C4-2B (cell line): ENCODE measurements at regions not wholly inside any gene's neighbourhood (a gene's known extent, or its start where the extent isn't known, plus 50 kb on each side); places are given as distances from the start of the nearest gene placed in this dataset.

Experiments used
- H3K27ac ChIP-seq: fragments of 450-650 bp; 2 replicates; pipeline ENCODE4 v1.5.1; 2017
- CTCF ChIP-seq: fragments of 450-650 bp; conservative IDR thresholded peaks from 2 replicates; pipeline ENCODE4 v1.5.1; 2017; ENCODE audit warnings: mild to moderate bottlenecking
- ZFX ChIP-seq: fragments of 450-650 bp; IDR thresholded peaks from 2 replicates; pipeline ENCODE4 v1.6.1; 2017

- H3K27ac ChIP-seq: no peak overlapping the region
Measured at GRCh38 chr10:29760138-29760900, 125.5 kb upstream of the SVIL start.

GRCh38 chr10:29757551-29758297 lies 123.0 kb upstream of the SVIL start:
- no peak overlapping the region for H3K27ac ChIP-seq
- TF ChIP-seq ZFX: no peak
- no peak for TF ChIP-seq CTCF

More at GRCh38 chr10:29760138-29760900, 125.5 kb upstream of the SVIL start:
- TF ChIP-seq ZFX (no peak), CTCF (no peak)

- TF ChIP-seq ZFX (no peak), CTCF (no peak)
- H3K27ac ChIP-seq: no peak overlapping the region
Measured at GRCh38 chr10:29756451-29756850, 121.7 kb upstream of the SVIL start.

- no peak for TF ChIP-seq ZFX
- no peak for TF ChIP-seq CTCF
Measured at GRCh38 chr10:29753283-29753682, 118.5 kb upstream of the SVIL start.

GRCh38 chr10:29751684-29752083 lies 116.9 kb upstream of the SVIL start:
- no peak for TF ChIP-seq ZFX
- TF ChIP-seq CTCF: no peak
- no peak overlapping the region for H3K27ac ChIP-seq

More at GRCh38 chr10:29753283-29753682, 118.5 kb upstream of the SVIL start:
- H3K27ac ChIP-seq: no peak overlapping the region

- H3K27ac ChIP-seq: no peak overlapping the region
- TF ChIP-seq ZFX (no peak), CTCF (no peak)
Measured at GRCh38 chr10:29751240-29751639, 116.5 kb upstream of the SVIL start.

- no peak overlapping the region for H3K27ac ChIP-seq
- TF ChIP-seq CTCF (no peak), ZFX (no peak)
Measured at GRCh38 chr10:29749150-29749549, 114.4 kb upstream of the SVIL start.
